OCI-LY3 (cell line): ENCODE measurements at regions not wholly inside any gene's neighbourhood (a gene's known extent, or its start where the extent isn't known, plus 50 kb on each side); places are given as distances from the start of the nearest gene placed in this dataset.

Experiments
- H2AFZ ChIP-seq: fragments of 200-600, 300-600 bp; shearing (Covaris generic); 2 replicates; pipeline ENCODE4 v1.6.0; 2014; ENCODE audit warnings: antibody characterized with exemption, low read depth, low read length
- H3K27ac ChIP-seq: fragments of 200-600, 300-600 bp; sonication (generic); 2 replicates; pipeline ENCODE4 v1.5.1; 2014; ENCODE audit warnings: mild to moderate bottlenecking, low read length, moderate library complexity, mixed read lengths
- H3K27me3 ChIP-seq: fragments of 200-600, 300-600 bp; sonication (generic); 2 replicates; pipeline ENCODE4 v1.6.1; 2014; ENCODE audit warnings: low read depth, low read length, mixed read lengths
- H3K36me3 ChIP-seq: fragments of 200-600, 300-600 bp; sonication (generic); replicated peaks from 2 replicates; pipeline ENCODE3; 2014; ENCODE audit warnings: low read depth, low read length, mixed read lengths
- H3K4me1 ChIP-seq: fragments of 300-600, 200-600 bp; sonication (generic); 2 replicates; pipeline ENCODE4 v1.6.1; 2014; ENCODE audit warnings: low read length, mixed read lengths
- H3K4me2 ChIP-seq: fragments of 200-600, 300-600 bp; sonication (generic); 2 replicates; pipeline ENCODE4 v1.6.1; 2014; ENCODE audit warnings: low read length, mixed read lengths
- H3K4me3 ChIP-seq: fragments of 300-600, 200-600 bp; sonication (generic); 2 replicates; pipeline ENCODE4 v1.5.1; 2014; ENCODE audit warnings: antibody characterized with exemption, mild to moderate bottlenecking, low read length, moderate library complexity
- H3K79me2 ChIP-seq: fragments of 300-600, 200-600 bp; shearing (Covaris generic); 2 replicates; pipeline ENCODE4 v1.6.1; 2014; ENCODE audit warnings: mild to moderate bottlenecking, low read length, mixed read lengths
- H3K9ac ChIP-seq: fragments of 300-600, 200-600 bp; shearing (Covaris generic); 2 replicates; pipeline ENCODE4 v1.6.0; 2014; ENCODE audit warnings: mild to moderate bottlenecking, low read length, moderate library complexity
- H3K9me3 ChIP-seq: fragments of 200-600, 300-600 bp; shearing (Covaris generic); 2 replicates; pipeline ENCODE4 v1.6.1; 2014; ENCODE audit warnings: low read length, mixed read lengths; ENCODE audit not compliant: insufficient read depth
- H4K20me1 ChIP-seq: fragments of 200-600, 300-600 bp; sonication (generic); 2 replicates; pipeline ENCODE4 v1.6.1; 2016; ENCODE audit warnings: low read length, mixed read lengths; ENCODE audit not compliant: insufficient read depth
- CTCF ChIP-seq: fragments of 200-600, 300-600 bp; sonication (generic); IDR thresholded peaks from 2 replicates; pipeline ENCODE4 v1.5.1; 2014; ENCODE audit warnings: antibody characterized with exemption, low read length, low read depth
- EZH2phosphoT487 ChIP-seq: fragments of 200-600 bp; shearing (Covaris generic); IDR thresholded peaks from 2 replicates; pipeline ENCODE4 v1.6.1; 2018; ENCODE audit warnings: antibody characterized with exemption, mixed run types, low read depth

- no peaks in the 10 kb centered on the region for H3K36me3 ChIP-seq
- no peak overlapping the region for H3K4me3 ChIP-seq
- H3K9ac ChIP-seq: no peak overlapping the region
- no peaks in the 10 kb centered on the region for H4K20me1 ChIP-seq
- peak overlapping the region; percentile 54; the same call in 1 of the 2 replicates for H3K4me2 ChIP-seq
- H3K9me3 ChIP-seq: no peaks in the 10 kb centered on the region
- peak overlapping the region; percentile 58; the same call in 1 of the 2 replicates for H2AFZ ChIP-seq
- H3K27me3 ChIP-seq: no peaks in the 10 kb centered on the region
- no peaks in the 10 kb centered on the region for H3K79me2 ChIP-seq
- peaks cover 12% of the 10 kb centered on the region for H3K4me1 ChIP-seq
- TF ChIP-seq EZH2phosphoT487 (no peak), CTCF (no peak)
- no peak overlapping the region for H3K27ac ChIP-seq
These were observed 218.9 kb upstream of the TANK start for GRCh38 chr2:160941290-160941846.

- Histone ChIP-seq H3K9ac (no peak overlapping the region), H3K27ac (no peak overlapping the region), H3K27me3 (no peaks in the 10 kb centered on the region), H3K4me2 (no peak overlapping the region), H3K4me1 (peaks cover 12% of the 10 kb centered on the region), H3K79me2 (no peaks in the 10 kb centered on the region), H2AFZ (no peak overlapping the region), H3K36me3 (no peaks in the 10 kb centered on the region), H4K20me1 (no peaks in the 10 kb centered on the region), H3K4me3 (no peak overlapping the region), H3K9me3 (no peaks in the 10 kb centered on the region)
- TF ChIP-seq CTCF (no peak), EZH2phosphoT487 (no peak)
These were observed 217.6 kb upstream of the TANK start for GRCh38 chr2:160942476-160943142.

GRCh38 chr2:160943414-160943813, 216.8 kb upstream of the TANK start:
- H4K20me1 ChIP-seq: no peaks in the 10 kb centered on the region
- no peaks in the 10 kb centered on the region for H3K79me2 ChIP-seq
- no peaks in the 10 kb centered on the region for H3K36me3 ChIP-seq
- no peaks in the 10 kb centered on the region for H3K9me3 ChIP-seq
- no peak overlapping the region for H3K27ac ChIP-seq
- H3K4me3 ChIP-seq: no peak overlapping the region
- H2AFZ ChIP-seq: no peak overlapping the region
- no peak overlapping the region for H3K4me2 ChIP-seq
- no peak for TF ChIP-seq CTCF
- no peak for TF ChIP-seq EZH2phosphoT487
- no peaks in the 10 kb centered on the region for H3K27me3 ChIP-seq
- no peak overlapping the region for H3K9ac ChIP-seq
- peaks cover 12% of the 10 kb centered on the region for H3K4me1 ChIP-seq

GRCh38 chr2:160952464-160953254, 207.6 kb upstream of the TANK start:
- Histone ChIP-seq H3K4me3 (no peak overlapping the region), H3K4me2 (no peak overlapping the region), H4K20me1 (no peaks in the 10 kb centered on the region), H3K9ac (no peak overlapping the region), H3K4me1 (no peaks in the 10 kb centered on the region), H3K9me3 (no peaks in the 10 kb centered on the region), H3K27me3 (no peaks in the 10 kb centered on the region), H3K27ac (no peak overlapping the region), H3K36me3 (no peaks in the 10 kb centered on the region), H2AFZ (no peak overlapping the region), H3K79me2 (no peaks in the 10 kb centered on the region)
- TF ChIP-seq EZH2phosphoT487 (no peak), CTCF (no peak)
